Epithelial cell of esophagus (primary cell): ENCODE measurements at regions not wholly inside any gene's neighbourhood (a gene's known extent, or its start where the extent isn't known, plus 50 kb on each side); places are given as distances from the start of the nearest gene placed in this dataset.
"Not testable (repeated sequence)": the region's sequence is repeated elsewhere in the genome, so short reads cannot be mapped to it uniquely, and the experiment has no call there.

Experiments
- DNase-seq: peaks from one replicate; pipeline ENCODE4 v3.0.0; 2010; ENCODE audit warnings: low read depth
- H3K4me3 ChIP-seq: 2 replicates; pipeline ENCODE4 v1.5.1; 2011; ENCODE audit warnings: mild to moderate bottlenecking, low read length, control low read depth
- TF ChIP-seq, protein P1 (sequence below): IDR thresholded peaks from 2 replicates; pipeline ENCODE4 v1.5.1; 2011; ENCODE audit warnings: low read depth, mild to moderate bottlenecking, low read length, control low read depth, inconsistent platforms; ENCODE audit not compliant: insufficient read depth; ENCODE audit errors: missing control alignments

DNA sequence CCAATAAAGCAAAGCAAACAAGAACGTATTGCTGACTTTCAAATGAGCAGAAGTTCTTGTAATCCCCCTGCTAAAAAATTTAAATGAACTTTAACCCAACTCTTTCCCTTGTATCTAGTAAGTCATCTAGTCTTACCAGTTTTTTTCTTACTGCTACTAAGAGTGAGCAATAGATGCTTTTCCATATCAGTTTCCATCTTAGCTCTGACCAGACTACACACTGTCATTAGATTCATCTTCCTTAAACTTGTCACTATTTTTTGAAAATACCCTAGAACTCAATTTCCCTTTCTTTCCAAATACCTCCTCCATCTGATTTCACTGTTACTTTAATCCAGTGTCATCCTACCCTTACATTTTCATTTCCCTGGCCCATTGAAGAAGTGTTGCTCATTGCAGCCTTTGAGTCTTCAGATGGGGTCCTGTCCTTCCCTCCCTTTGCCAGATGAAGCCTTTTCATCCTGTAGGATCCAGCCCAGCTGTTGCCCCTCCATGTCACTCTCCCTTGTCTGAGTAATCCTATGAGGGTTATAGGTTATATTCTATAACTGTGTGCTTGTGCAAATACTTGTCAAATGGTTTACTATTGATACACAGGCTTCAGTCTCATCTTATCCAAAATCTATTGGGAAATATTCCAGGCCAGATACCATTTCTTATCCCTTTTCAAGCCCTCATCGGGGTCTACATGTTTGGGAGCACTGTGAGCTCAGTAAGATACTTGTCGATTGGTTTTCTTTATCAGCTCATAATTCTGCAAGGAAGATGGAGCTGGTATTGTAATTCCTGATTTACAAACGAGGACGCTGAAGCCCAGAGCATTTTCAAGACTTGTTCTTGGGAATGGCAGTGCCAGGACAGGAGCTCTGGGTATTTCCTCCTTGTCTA is 51.5 kb upstream of the ITGB1 start:
- TF ChIP-seq, protein P1, sequence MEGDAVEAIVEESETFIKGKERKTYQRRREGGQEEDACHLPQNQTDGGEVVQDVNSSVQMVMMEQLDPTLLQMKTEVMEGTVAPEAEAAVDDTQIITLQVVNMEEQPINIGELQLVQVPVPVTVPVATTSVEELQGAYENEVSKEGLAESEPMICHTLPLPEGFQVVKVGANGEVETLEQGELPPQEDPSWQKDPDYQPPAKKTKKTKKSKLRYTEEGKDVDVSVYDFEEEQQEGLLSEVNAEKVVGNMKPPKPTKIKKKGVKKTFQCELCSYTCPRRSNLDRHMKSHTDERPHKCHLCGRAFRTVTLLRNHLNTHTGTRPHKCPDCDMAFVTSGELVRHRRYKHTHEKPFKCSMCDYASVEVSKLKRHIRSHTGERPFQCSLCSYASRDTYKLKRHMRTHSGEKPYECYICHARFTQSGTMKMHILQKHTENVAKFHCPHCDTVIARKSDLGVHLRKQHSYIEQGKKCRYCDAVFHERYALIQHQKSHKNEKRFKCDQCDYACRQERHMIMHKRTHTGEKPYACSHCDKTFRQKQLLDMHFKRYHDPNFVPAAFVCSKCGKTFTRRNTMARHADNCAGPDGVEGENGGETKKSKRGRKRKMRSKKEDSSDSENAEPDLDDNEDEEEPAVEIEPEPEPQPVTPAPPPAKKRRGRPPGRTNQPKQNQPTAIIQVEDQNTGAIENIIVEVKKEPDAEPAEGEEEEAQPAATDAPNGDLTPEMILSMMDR = no peak
- no peak for DNase-seq
- H3K4me3 ChIP-seq = no peak overlapping the region

DNA sequence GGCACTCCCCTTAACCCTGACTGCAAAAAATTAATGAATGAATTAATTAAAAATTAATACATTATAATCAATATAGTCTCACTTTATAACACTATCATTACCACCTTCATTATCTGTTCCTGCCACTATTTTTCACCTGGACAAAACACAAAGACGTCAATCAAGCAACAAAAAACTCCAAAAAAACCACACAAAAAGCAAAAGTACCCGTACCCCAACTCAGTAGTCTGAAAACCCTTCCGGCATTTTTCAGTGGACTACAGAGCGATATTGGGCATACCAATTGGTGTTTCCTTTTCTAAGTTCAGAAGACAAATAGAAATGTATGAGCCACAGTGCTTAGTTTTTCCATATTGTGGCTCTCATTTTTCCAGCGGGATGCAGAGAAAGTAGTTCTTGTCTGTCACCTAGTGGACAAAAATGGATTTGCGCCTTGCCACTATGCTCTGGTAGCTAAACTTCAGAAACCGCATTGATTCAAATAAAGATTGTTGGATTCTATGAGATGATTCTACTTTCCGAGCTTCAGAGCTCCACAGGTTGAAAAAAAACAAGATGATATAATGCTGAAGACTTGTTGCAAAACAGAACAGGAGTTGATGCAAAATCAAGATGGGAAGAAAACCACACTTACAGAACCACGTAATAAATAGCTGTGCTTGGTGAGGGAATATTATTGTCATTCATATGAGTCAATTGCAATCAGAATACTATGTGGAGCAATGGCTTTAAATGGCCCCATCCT is 50.6 kb upstream of the ITGB1 start:
- TF ChIP-seq, protein P1 = peak; percentile 100
- no peak overlapping the region for H3K4me3 ChIP-seq
- DNase-seq = peak; percentile 87

DNA sequence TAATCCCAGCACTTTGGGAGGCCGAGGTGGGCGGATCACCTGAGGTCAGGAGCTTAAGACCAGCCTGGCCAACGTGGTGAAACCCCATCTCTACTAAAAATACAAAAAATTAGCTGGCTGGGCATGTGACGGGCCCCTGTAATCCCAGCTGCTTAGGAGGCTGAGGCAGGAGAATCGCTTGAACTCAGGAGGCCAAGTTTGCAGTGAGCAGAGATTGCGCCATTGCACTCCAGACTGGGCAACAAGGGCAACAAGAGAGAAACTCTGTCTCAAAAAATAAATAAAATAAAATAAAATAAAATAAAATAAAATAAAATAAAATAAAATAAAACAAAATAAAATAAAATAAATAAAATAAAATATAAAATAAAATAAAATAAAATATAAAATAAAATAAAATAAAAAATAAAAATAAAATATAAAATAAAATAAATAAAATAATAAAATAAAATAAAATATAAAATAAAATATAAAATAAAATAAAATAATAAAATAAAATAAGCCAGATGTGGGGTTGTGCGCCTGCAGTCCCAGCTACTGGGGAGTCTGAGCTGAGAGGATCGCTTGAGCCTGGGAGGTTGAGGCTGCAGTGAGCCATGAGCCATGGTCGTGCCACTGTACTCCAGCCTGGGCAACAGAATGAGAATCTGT is 49.8 kb upstream of the ITGB1 start:
- H3K4me3 ChIP-seq, DNase-seq: not testable (repeated sequence)
